Thoracic aorta (tissue), 2 donors: ENCODE measurements at regions not wholly inside any gene's neighbourhood (a gene's known extent, or its start where the extent isn't known, plus 50 kb on each side); places are given as distances from the start of the nearest gene placed in this dataset.

ENCODE experiments used
- ATAC-seq: fragments of 150-250 bp; one replicate; pipeline ENCODE4 v1.8.0; 2017; ENCODE audit warnings: low read depth; ENCODE audit not compliant: insufficient number of reproducible peaks, low FRiP score
- DNase-seq: peaks from one replicate; pipeline ENCODE4 v3.0.0-alpha.2; 2020; ENCODE audit warnings: low spot score
- H3K27ac ChIP-seq, 2 donors: fragments of 200-600 bp; sonication (generic); 1 replicate in 1 of 2; 2 replicates in 1 of 2; pipeline ENCODE4 v1.5.1; 2016; ENCODE audit warnings: mild to moderate bottlenecking in 2 of 2, moderate library complexity in 2 of 2
- H3K27me3 ChIP-seq: fragments of 200-600 bp; sonication (generic); replicated peaks from 2 replicates; pipeline ENCODE4 v1.6.0; 2016; ENCODE audit warnings: mild to moderate bottlenecking; ENCODE audit not compliant: insufficient read depth
- H3K36me3 ChIP-seq: fragments of 200-600 bp; sonication (generic); one replicate; pipeline ENCODE4 v1.5.1; 2016
- H3K4me1 ChIP-seq, 2 donors: fragments of 200-600 bp; sonication (generic); 1 replicate in 1 of 2; 2 replicates in 1 of 2; pipeline versions ENCODE4 v1.5.1 to v1.6.0; 2016; ENCODE audit warnings: low read depth in 2 of 2, mild to moderate bottlenecking in 1 of 2; ENCODE audit not compliant: control insufficient read depth in 1 of 2
- H3K4me3 ChIP-seq: fragments of 200-600 bp; sonication (generic); 2 replicates; pipeline ENCODE4 v1.5.1; 2016; ENCODE audit warnings: mild to moderate bottlenecking
- H3K9me3 ChIP-seq: fragments of 200-600 bp; sonication (generic); 2 replicates; pipeline ENCODE4 v1.5.1; 2016
- TF ChIP-seq, protein P1 (sequence below): fragments of 200-600 bp; sonication (generic); IDR thresholded peaks from one replicate; pipeline ENCODE4 v1.5.1; 2019; ENCODE audit warnings: antibody characterized with exemption

DNA sequence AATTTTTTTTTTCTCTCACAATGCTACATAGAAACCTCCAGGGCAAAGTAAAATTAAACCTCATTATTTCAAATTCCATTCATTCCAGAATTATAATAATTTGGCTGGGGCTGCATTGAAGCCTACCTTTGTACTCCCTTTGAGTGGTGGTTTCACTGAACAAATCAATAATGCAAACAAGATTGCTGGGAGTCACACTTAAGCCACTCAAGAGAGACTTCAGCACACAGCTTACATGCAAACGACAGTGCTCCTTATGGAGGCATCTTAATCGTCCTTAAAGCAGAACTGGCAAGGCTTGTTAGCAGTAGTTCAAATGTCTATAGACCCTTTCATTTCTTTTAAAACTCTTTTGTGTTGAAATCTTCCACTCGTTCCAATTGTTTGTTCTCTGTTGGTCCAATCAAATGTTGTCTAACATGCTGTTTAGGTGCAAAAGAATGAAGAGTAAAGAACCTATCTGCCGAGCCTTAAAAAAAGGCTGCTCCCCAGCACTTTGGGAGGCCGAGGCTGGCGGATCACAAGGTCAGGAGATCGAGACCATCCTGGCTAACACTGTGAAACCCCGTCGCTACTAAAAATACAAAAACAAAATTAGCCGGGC, 294.9 kb downstream of the FGFR2 start:
- Histone ChIP-seq H3K9me3 (no peaks in the 10 kb centered on the region), H3K27ac (no peak overlapping the region), H3K36me3 (no peaks in the 10 kb centered on the region), H3K4me1 (no peaks in the 10 kb centered on the region), H3K27me3 (no peaks in the 10 kb centered on the region), H3K4me3 (no peak overlapping the region)
- ATAC-seq (no peak), DNase-seq (no peak)
- TF ChIP-seq, protein P1, sequence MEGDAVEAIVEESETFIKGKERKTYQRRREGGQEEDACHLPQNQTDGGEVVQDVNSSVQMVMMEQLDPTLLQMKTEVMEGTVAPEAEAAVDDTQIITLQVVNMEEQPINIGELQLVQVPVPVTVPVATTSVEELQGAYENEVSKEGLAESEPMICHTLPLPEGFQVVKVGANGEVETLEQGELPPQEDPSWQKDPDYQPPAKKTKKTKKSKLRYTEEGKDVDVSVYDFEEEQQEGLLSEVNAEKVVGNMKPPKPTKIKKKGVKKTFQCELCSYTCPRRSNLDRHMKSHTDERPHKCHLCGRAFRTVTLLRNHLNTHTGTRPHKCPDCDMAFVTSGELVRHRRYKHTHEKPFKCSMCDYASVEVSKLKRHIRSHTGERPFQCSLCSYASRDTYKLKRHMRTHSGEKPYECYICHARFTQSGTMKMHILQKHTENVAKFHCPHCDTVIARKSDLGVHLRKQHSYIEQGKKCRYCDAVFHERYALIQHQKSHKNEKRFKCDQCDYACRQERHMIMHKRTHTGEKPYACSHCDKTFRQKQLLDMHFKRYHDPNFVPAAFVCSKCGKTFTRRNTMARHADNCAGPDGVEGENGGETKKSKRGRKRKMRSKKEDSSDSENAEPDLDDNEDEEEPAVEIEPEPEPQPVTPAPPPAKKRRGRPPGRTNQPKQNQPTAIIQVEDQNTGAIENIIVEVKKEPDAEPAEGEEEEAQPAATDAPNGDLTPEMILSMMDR: no peak

DNA sequence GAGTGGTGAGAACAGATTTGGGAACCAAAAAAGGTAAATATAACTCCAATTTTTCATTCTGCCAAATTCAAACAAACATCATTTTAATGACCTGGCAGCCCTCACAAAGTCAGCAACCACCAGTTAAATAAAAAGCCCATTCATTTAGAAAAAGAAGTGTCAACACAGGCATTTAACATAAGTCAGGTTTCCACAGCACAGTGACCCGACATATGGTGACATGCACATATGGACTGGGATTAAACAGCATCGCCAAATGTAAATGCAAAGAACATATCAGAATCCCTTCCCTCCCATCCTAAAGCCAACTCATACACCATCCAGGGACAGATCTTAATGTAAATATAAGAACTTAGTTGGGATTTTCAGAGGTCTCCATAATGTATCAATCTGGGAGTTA, 293.2 kb downstream of the FGFR2 start:
- Histone ChIP-seq H3K4me1 (no peaks in the 10 kb centered on the region), H3K9me3 (no peaks in the 10 kb centered on the region), H3K36me3 (no peaks in the 10 kb centered on the region), H3K27me3 (no peaks in the 10 kb centered on the region), H3K27ac (no peak overlapping the region), H3K4me3 (no peak overlapping the region)
- TF ChIP-seq, protein P1: no peak
- DNase-seq (no peak), ATAC-seq (no peak)

DNA sequence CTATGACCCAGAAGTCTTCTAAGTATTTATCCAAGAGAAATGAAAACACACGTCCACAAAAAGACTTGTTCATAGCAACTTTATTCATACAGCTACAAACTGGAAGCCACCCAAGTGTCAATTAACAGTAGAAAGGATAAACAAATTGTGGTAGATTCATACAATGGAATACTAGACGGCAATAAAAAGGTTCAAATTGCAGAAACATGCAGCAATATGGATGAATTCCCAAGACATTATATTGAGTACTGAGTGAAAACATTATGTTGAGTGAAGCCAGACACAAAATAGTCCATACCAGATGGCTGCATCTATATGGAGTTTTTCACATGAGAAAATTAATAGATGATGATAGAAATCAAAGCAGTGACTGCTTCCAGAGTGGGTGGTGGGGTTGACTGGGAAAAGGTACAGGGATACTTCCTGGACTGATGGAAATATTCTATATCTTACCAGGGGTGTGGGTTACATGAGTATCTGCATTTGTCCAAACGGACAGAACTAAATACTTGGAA, 292.0 kb downstream of the FGFR2 start:
- Histone ChIP-seq H3K4me3 (no peak overlapping the region), H3K27ac (no peak overlapping the region), H3K4me1 (no peaks in the 10 kb centered on the region), H3K36me3 (no peaks in the 10 kb centered on the region), H3K27me3 (no peaks in the 10 kb centered on the region), H3K9me3 (no peaks in the 10 kb centered on the region)
- DNase-seq: no peak
- TF ChIP-seq, protein P1: no peak
- no peak for ATAC-seq

DNA sequence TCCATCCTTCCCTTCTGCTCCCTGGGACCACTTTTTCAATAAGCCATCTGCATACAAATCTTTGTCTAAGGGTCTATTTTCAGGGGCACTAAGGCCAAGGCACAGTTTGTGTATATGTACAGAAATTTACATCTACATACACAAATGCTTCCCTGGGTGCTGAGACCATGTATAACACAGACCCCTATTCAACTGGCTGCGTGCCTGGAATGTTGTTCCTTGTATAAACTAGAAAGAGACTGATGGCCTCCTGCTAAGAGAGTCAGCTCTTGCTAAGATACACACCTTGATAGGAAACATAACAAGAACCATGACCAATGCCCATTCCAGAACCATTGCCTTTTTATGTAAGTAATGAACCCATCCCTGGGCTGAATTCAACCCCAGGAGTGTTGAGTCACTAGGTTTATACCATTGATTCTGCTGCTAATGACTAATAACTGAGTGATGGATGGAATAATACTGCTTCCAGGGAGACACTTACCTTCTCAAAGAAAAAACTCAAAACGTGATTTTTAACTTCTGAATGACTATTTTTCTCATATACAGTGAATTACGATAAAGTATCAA, 290.7 kb downstream of the FGFR2 start:
- Histone ChIP-seq H3K4me1 (no peaks in the 10 kb centered on the region), H3K4me3 (no peak overlapping the region), H3K9me3 (no peaks in the 10 kb centered on the region), H3K27me3 (no peaks in the 10 kb centered on the region), H3K27ac (no peak overlapping the region), H3K36me3 (no peaks in the 10 kb centered on the region)
- DNase-seq (no peak), ATAC-seq (no peak)
- TF ChIP-seq, protein P1: no peak

DNA sequence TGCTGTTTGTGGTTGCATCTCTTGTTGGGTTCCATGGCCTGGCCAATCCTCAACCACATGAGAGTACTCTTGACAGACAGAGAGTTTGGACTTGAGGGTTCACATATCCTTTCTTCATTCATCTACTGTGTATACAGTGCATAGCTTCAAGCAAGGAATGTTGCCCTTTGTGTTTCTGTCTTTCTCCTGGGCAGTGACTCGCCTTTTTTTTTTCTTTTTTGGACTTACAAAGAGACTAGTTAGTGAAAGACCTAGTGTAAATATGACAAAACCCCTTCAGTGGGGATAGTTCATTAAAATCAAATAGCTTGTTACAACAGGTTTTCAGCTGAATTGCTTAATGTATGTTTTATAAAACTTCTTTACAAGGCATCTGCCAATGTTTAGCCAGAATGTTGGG, 290.2 kb downstream of the FGFR2 start:
- Histone ChIP-seq H3K9me3 (no peaks in the 10 kb centered on the region), H3K4me3 (no peak overlapping the region), H3K27me3 (no peaks in the 10 kb centered on the region), H3K36me3 (no peaks in the 10 kb centered on the region), H3K4me1 (no peaks in the 10 kb centered on the region), H3K27ac (no peak overlapping the region)
- DNase-seq (no peak), ATAC-seq (no peak)
- TF ChIP-seq, protein P1: no peak
